ENCODE measurements at regions not wholly inside any gene's neighbourhood (a gene's known extent, or its start where the extent isn't known, plus 50 kb on each side); places are given as distances from the start of the nearest gene placed in this dataset.
"Not testable (repeated sequence)": the region's sequence is repeated elsewhere in the genome, so short reads cannot be mapped to it uniquely, and the experiment has no call there.

GRCh38 chr17:56727876-56728617, 105.7 kb downstream of the C17orf67 start:
- ChIA-PET CTCF (no interaction called here), POLR2A (no interaction called here)
- H3K27me3 ChIP-seq (ENCODE audit: control insufficient read depth in 2 of 2, insufficient read depth in 2 of 2, low read length in 2 of 2): no peaks in the 10 kb centered on the region
- H3K4me3 Mint-ChIP-seq: no peak overlapping the region
- no peak for ATAC-seq
- intact Hi-C loops (cut with micrococcal nuclease): no loop called here
- no peaks in the 10 kb centered on the region for H3K9me3 ChIP-seq (ENCODE audit: control insufficient read depth in 2 of 3, low read length in 3 of 3)
- no peak overlapping the region for H3K27ac ChIP-seq (ENCODE audit: low read depth, low read length)
- no peaks in the 10 kb centered on the region for H3K9me3 Mint-ChIP-seq
- no peaks in the 10 kb centered on the region for H3K4me1 Mint-ChIP-seq
- no peak for DNase-seq
- H3K36me3 ChIP-seq (ENCODE audit: control insufficient read depth in 2 of 3, insufficient read depth in 3 of 3, low read length in 3 of 3): no peaks in the 10 kb centered on the region
- H3K4me1 ChIP-seq (ENCODE audit: control insufficient read depth in 2 of 2, insufficient read depth in 2 of 2, low read length in 2 of 2): no peaks in the 10 kb centered on the region
- no peak overlapping the region for H3K4me3 ChIP-seq (ENCODE audit: low read length)
- H3K27me3 Mint-ChIP-seq: peaks cover 0 to 11% (median 8%) of the 10 kb centered on the region in 5 donors
- no peaks in the 10 kb centered on the region for H3K36me3 Mint-ChIP-seq
- H3K27ac Mint-ChIP-seq: no peak overlapping the region

GRCh38 chr17:56731096-56731495, 102.6 kb downstream of the C17orf67 start:
- ATAC-seq; POLR2A ChIA-PET; H3K4me3 ChIP-seq (ENCODE audit: low read length); H3K4me1 Mint-ChIP-seq; intact Hi-C loops (cut with micrococcal nuclease); H3K4me3 Mint-ChIP-seq; H3K36me3 Mint-ChIP-seq; H3K27ac ChIP-seq (ENCODE audit: low read depth, low read length); H3K9me3 Mint-ChIP-seq; H3K27me3 ChIP-seq (ENCODE audit: control insufficient read depth in 2 of 2, insufficient read depth in 2 of 2, low read length in 2 of 2); H3K9me3 ChIP-seq (ENCODE audit: control insufficient read depth in 2 of 3, low read length in 3 of 3); DNase-seq; H3K4me1 ChIP-seq (ENCODE audit: control insufficient read depth in 2 of 2, insufficient read depth in 2 of 2, low read length in 2 of 2); H3K36me3 ChIP-seq (ENCODE audit: control insufficient read depth in 2 of 3, insufficient read depth in 3 of 3, low read length in 3 of 3): not testable (repeated sequence)
- Mint-ChIP-seq H3K27ac (peak overlapping the region in 1 of 9 donors; percentile 47), H3K27me3 (peaks cover 0 to 11% (median 5%) of the 10 kb centered on the region in 5 donors)
- CTCF ChIA-PET: interaction anchor here (0.6 kb wide), 1 partner anchor 207 kb away, joined by 7 read pairs; no protein-coding TSS in a partner anchor

- H3K4me1 Mint-ChIP-seq: peaks cover 0 to 6% (median 0%) of the 10 kb centered on the region in 7 donors
- no peaks in the 10 kb centered on the region for H3K36me3 Mint-ChIP-seq
- Histone ChIP-seq H3K4me3 (ENCODE audit: low read length) (no peak overlapping the region), H3K27ac (ENCODE audit: low read depth, low read length) (no peak overlapping the region), H3K4me1 (ENCODE audit: control insufficient read depth in 2 of 2, insufficient read depth in 2 of 2, low read length in 2 of 2) (no peaks in the 10 kb centered on the region), H3K9me3 (ENCODE audit: control insufficient read depth in 2 of 3, low read length in 3 of 3) (no peaks in the 10 kb centered on the region), H3K36me3 (ENCODE audit: control insufficient read depth in 2 of 3, insufficient read depth in 3 of 3, low read length in 3 of 3) (no peaks in the 10 kb centered on the region), H3K27me3 (ENCODE audit: control insufficient read depth in 2 of 2, insufficient read depth in 2 of 2, low read length in 2 of 2) (no peaks in the 10 kb centered on the region)
- ATAC-seq (no peak), DNase-seq (no peak)
- peak overlapping the region in 2 of 9 donors; percentile 2 to 22 for H3K27ac Mint-ChIP-seq
- H3K9me3 Mint-ChIP-seq: peaks cover 0 to 2% (median 0%) of the 10 kb centered on the region in 11 donors
- ChIA-PET POLR2A (interaction anchor here (0.6 kb wide), 1 partner anchor 76 kb away, joined by 3 read pairs; no protein-coding TSS in a partner anchor), CTCF (interaction anchor here (1.7 kb wide), 1 partner anchor 18 kb away, joined by 6 read pairs; no protein-coding TSS in a partner anchor)
- intact Hi-C loops (cut with micrococcal nuclease): no loop called here
- peaks cover 0 to 10% (median 5%) of the 10 kb centered on the region in 5 donors for H3K27me3 Mint-ChIP-seq
- no peak overlapping the region for H3K4me3 Mint-ChIP-seq
Measured at GRCh38 chr17:56733833-56734232, 99.9 kb downstream of the C17orf67 start.

- peaks cover 0 to 6% (median 0%) of the 10 kb centered on the region in 7 donors for H3K4me1 Mint-ChIP-seq
- Histone ChIP-seq H3K27ac (ENCODE audit: low read depth, low read length) (no peak overlapping the region), H3K27me3 (ENCODE audit: control insufficient read depth in 2 of 2, insufficient read depth in 2 of 2, low read length in 2 of 2) (no peaks in the 10 kb centered on the region), H3K9me3 (ENCODE audit: control insufficient read depth in 2 of 3, low read length in 3 of 3) (no peaks in the 10 kb centered on the region), H3K36me3 (ENCODE audit: control insufficient read depth in 2 of 3, insufficient read depth in 3 of 3, low read length in 3 of 3) (no peaks in the 10 kb centered on the region), H3K4me1 (ENCODE audit: control insufficient read depth in 2 of 2, insufficient read depth in 2 of 2, low read length in 2 of 2) (no peaks in the 10 kb centered on the region), H3K4me3 (ENCODE audit: low read length) (no peak overlapping the region)
- POLR2A ChIA-PET: interaction anchor here (0.9 kb wide), 1 partner anchor 45 kb away, joined by 3 read pairs; no protein-coding TSS in a partner anchor
- peaks cover 0 to 2% (median 0%) of the 10 kb centered on the region in 11 donors for H3K9me3 Mint-ChIP-seq
- no peak for ATAC-seq
- H3K36me3 Mint-ChIP-seq: no peaks in the 10 kb centered on the region
- intact Hi-C loops (cut with micrococcal nuclease): no loop called here
- CTCF ChIA-PET: interaction anchor here (0.6 kb wide), 1 partner anchor 16 kb away, joined by 5 read pairs; no protein-coding TSS in a partner anchor
- no peak for DNase-seq
- H3K27me3 Mint-ChIP-seq: peaks cover 0 to 15% (median 3%) of the 10 kb centered on the region in 5 donors
- no peak overlapping the region for H3K27ac Mint-ChIP-seq
- H3K4me3 Mint-ChIP-seq: no peak overlapping the region
Measured at GRCh38 chr17:56735842-56736241, 97.9 kb downstream of the C17orf67 start.

- H3K4me1 ChIP-seq (ENCODE audit: control insufficient read depth in 2 of 2, insufficient read depth in 2 of 2, low read length in 2 of 2): no peaks in the 10 kb centered on the region
- no peaks in the 10 kb centered on the region for H3K36me3 ChIP-seq (ENCODE audit: control insufficient read depth in 2 of 3, insufficient read depth in 3 of 3, low read length in 3 of 3)
- H3K9me3 ChIP-seq (ENCODE audit: control insufficient read depth in 2 of 3, low read length in 3 of 3): no peaks in the 10 kb centered on the region
- no peaks in the 10 kb centered on the region for H3K27me3 ChIP-seq (ENCODE audit: control insufficient read depth in 2 of 2, insufficient read depth in 2 of 2, low read length in 2 of 2)
- no peak overlapping the region for H3K4me3 ChIP-seq (ENCODE audit: low read length)
- intact Hi-C loops (cut with micrococcal nuclease): no loop called here
- Mint-ChIP-seq H3K27me3 (peaks cover 0 to 15% (median 0%) of the 10 kb centered on the region in 5 donors), H3K4me1 (peaks cover 0 to 6% (median 0%) of the 10 kb centered on the region in 7 donors), H3K27ac (no peak overlapping the region), H3K9me3 (peaks cover 0 to 2% (median 0%) of the 10 kb centered on the region in 11 donors), H3K4me3 (no peak overlapping the region), H3K36me3 (no peaks in the 10 kb centered on the region)
- peak; percentile 72 for ATAC-seq
- POLR2A ChIA-PET: interaction anchor here (0.8 kb wide), 1 partner anchor 143 kb away, joined by 4 read pairs; no protein-coding TSS in a partner anchor
- no peak for DNase-seq
- no peak overlapping the region for H3K27ac ChIP-seq (ENCODE audit: low read depth, low read length)
- CTCF ChIA-PET: no interaction called here
Measured at GRCh38 chr17:56737421-56738161, 96.1 kb downstream of the C17orf67 start.

GRCh38 chr17:56739376-56739775, 94.3 kb downstream of the C17orf67 start:
- DNase-seq (no peak), ATAC-seq (no peak)
- Histone ChIP-seq H3K27ac (ENCODE audit: low read depth, low read length) (no peak overlapping the region), H3K27me3 (ENCODE audit: control insufficient read depth in 2 of 2, insufficient read depth in 2 of 2, low read length in 2 of 2) (no peaks in the 10 kb centered on the region), H3K36me3 (ENCODE audit: control insufficient read depth in 2 of 3, insufficient read depth in 3 of 3, low read length in 3 of 3) (no peaks in the 10 kb centered on the region), H3K4me1 (ENCODE audit: control insufficient read depth in 2 of 2, insufficient read depth in 2 of 2, low read length in 2 of 2) (no peaks in the 10 kb centered on the region), H3K9me3 (ENCODE audit: control insufficient read depth in 2 of 3, low read length in 3 of 3) (no peaks in the 10 kb centered on the region), H3K4me3 (ENCODE audit: low read length) (no peak overlapping the region)
- intact Hi-C loops (cut with micrococcal nuclease): no loop called here
- ChIA-PET POLR2A (no interaction called here), CTCF (interaction anchor here (2.0 kb wide), 1 partner anchor 41 kb away, joined by 4 read pairs; no protein-coding TSS in a partner anchor)
- Mint-ChIP-seq H3K27ac (no peak overlapping the region), H3K9me3 (peaks cover 0 to 6% (median 0%) of the 10 kb centered on the region in 11 donors), H3K4me1 (peaks cover 0 to 6% (median 0%) of the 10 kb centered on the region in 7 donors), H3K27me3 (peaks cover 0 to 23% (median 0%) of the 10 kb centered on the region in 5 donors), H3K36me3 (no peaks in the 10 kb centered on the region), H3K4me3 (no peak overlapping the region)

All from naive thymus-derived CD4-positive, alpha-beta T cell (primary cell).